IMR-90 (cell line): ENCODE measurements at regions not wholly inside any gene's neighbourhood (a gene's known extent, or its start where the extent isn't known, plus 50 kb on each side); places are given as distances from the start of the nearest gene placed in this dataset.

Experiments used
- ATAC-seq: fragments of 200-7000 bp; cut with Tn5 transposase; 2 replicates; pipeline ENCODE4 v1.9.1; 2020; ENCODE audit warnings: low read depth, mild to moderate bottlenecking, moderate library complexity
- BruUV-seq: library from RNA; stranded (reverse); fragments of 400-500 nt; replicated peaks from 2 replicates; lab custom pipeline; 2021; lab: Mats Ljungman, UMichigan
- CTCF ChIA-PET: fragments of 300-600 bp; formaldehyde crosslinking; extraction: SDS; loops from one replicate; lab custom pipeline; 2021; ENCODE audit warnings: antibody characterized with exemption; lab: Yijun Ruan, JAX
- POLR2A ChIA-PET: fragments of 300-600 bp; sonication (Branson Sonifier 250); formaldehyde crosslinking; loops from one replicate; lab custom pipeline; 2022; ENCODE audit warnings: antibody characterized with exemption; ENCODE audit not compliant: unreplicated experiment; lab: Charles Lee
- DNase-seq: peaks from one replicate; pipeline ENCODE4 v3.0.0; 2013
- H2AFZ ChIP-seq: replicated peaks from 2 replicates; pipeline ENCODE3; 2013; ENCODE audit warnings: low read length, mild to moderate bottlenecking; ENCODE audit not compliant: poor library complexity
- H2AK5ac ChIP-seq: 2 replicates; pipeline ENCODE4 v1.6.1; 2013; ENCODE audit warnings: low read depth, low read length, inconsistent platforms
- H2AK9ac ChIP-seq: replicated peaks from 2 replicates; pipeline ENCODE3; 2013; ENCODE audit warnings: mild to moderate bottlenecking, low read depth, low read length, moderate library complexity; ENCODE audit not compliant: poor library complexity
- H2BK120ac ChIP-seq: 2 replicates; pipeline ENCODE4 v1.6.1; 2013; ENCODE audit warnings: low read depth, low read length, inconsistent platforms
- H2BK15ac ChIP-seq: 3 replicates; pipeline ENCODE4 v1.6.1; 2013; ENCODE audit warnings: low read depth, low read length, inconsistent platforms
- H2BK20ac ChIP-seq: 2 replicates; pipeline ENCODE4 v1.6.1; 2013; ENCODE audit warnings: low read depth, mild to moderate bottlenecking, inconsistent platforms, low read length, moderate library complexity
- H2BK5ac ChIP-seq: 2 replicates; pipeline ENCODE4 v1.6.1; 2013; ENCODE audit warnings: mild to moderate bottlenecking, low read depth, low read length, inconsistent platforms; ENCODE audit not compliant: poor library complexity, severe bottlenecking
- H3K14ac ChIP-seq: replicated peaks from 2 replicates; pipeline ENCODE4 v1.6.1; 2013; ENCODE audit warnings: low read depth, low read length, inconsistent platforms
- H3K18ac ChIP-seq: 2 replicates; pipeline ENCODE4 v1.6.1; 2013; ENCODE audit warnings: low read depth, low read length, control low read depth
- H3K23ac ChIP-seq: 2 replicates; pipeline ENCODE4 v1.6.1; 2013; ENCODE audit warnings: low read depth, low read length, inconsistent platforms
- H3K27ac ChIP-seq: 2 replicates; pipeline ENCODE4 v1.5.1; 2013; ENCODE audit warnings: mild to moderate bottlenecking, control low read depth, low read length; ENCODE audit not compliant: insufficient read depth
- H3K27me3 ChIP-seq: 2 replicates; pipeline ENCODE4 v1.6.1; 2013; ENCODE audit warnings: low read length; ENCODE audit not compliant: control insufficient read depth, insufficient read depth
- H3K36me3 ChIP-seq: 2 replicates; pipeline ENCODE4 v1.6.1; 2013; ENCODE audit warnings: low read length, mixed read lengths; ENCODE audit not compliant: control insufficient read depth, insufficient read depth
- H3K4ac ChIP-seq: 2 replicates; pipeline ENCODE4 v1.6.1; 2013; ENCODE audit warnings: low read depth, low read length, inconsistent platforms
- H3K4me1 ChIP-seq: 2 replicates; pipeline ENCODE4 v1.6.1; 2013; ENCODE audit warnings: low read length, mixed read lengths; ENCODE audit not compliant: control insufficient read depth, insufficient read depth
- H3K4me2 ChIP-seq: 2 replicates; pipeline ENCODE4 v1.6.1; 2013; ENCODE audit warnings: low read depth, mild to moderate bottlenecking, control low read depth, low read length, moderate library complexity
- H3K4me3 ChIP-seq: 2 replicates; pipeline ENCODE4 v1.5.1; 2013; ENCODE audit warnings: low read depth, mild to moderate bottlenecking, control low read depth, low read length, moderate library complexity; ENCODE audit not compliant: insufficient read depth
- H3K56ac ChIP-seq: 2 replicates; pipeline ENCODE4 v1.6.1; 2013; ENCODE audit warnings: low read length, inconsistent platforms; ENCODE audit not compliant: insufficient read depth; ENCODE audit errors: extremely low read depth
- H3K79me1 ChIP-seq, 2 experiments: 2 replicates each; pipeline ENCODE4 v1.6.1; 2013; ENCODE audit warnings: low read length in 2 of 2, inconsistent platforms in 1 of 2, low read depth in 1 of 2
- H3K9ac ChIP-seq: 2 replicates; pipeline ENCODE4 v1.6.1; 2013; ENCODE audit warnings: low read depth, low read length, control low read depth
- H3K9me1 ChIP-seq: 2 replicates; pipeline ENCODE4 v1.6.1; 2013; ENCODE audit warnings: low read length, inconsistent platforms; ENCODE audit not compliant: insufficient read depth
- H3K9me3 ChIP-seq: 2 replicates; pipeline ENCODE4 v1.6.1; 2013; ENCODE audit warnings: low read length; ENCODE audit not compliant: control insufficient read depth, insufficient read depth
- H4K20me1 ChIP-seq: 2 replicates; pipeline ENCODE4 v1.6.1; 2013; ENCODE audit warnings: low read length, inconsistent platforms; ENCODE audit not compliant: insufficient read depth
- H4K5ac ChIP-seq: 2 replicates; pipeline ENCODE4 v1.6.1; 2013; ENCODE audit warnings: mild to moderate bottlenecking, low read depth, low read length, control low read depth
- H4K8ac ChIP-seq, 2 experiments: 2 replicates each; pipeline ENCODE4 v1.6.1; 2013; ENCODE audit warnings: low read depth in 2 of 2, low read length in 2 of 2, control low read depth in 1 of 2, inconsistent platforms in 1 of 2
- H4K91ac ChIP-seq: 2 replicates; pipeline ENCODE4 v1.6.1; 2013; ENCODE audit warnings: low read depth, low read length, inconsistent platforms; ENCODE audit not compliant: insufficient read depth
- CEBPB ChIP-seq: IDR thresholded peaks from 2 replicates; pipeline ENCODE4 v1.6.1; 2012; ENCODE audit warnings: low read depth, low read length, improper control_type of control experiment
- CHD1 ChIP-seq: IDR thresholded peaks from 2 replicates; pipeline ENCODE4 v1.6.1; 2012; ENCODE audit warnings: low read depth, low read length, improper control_type of control experiment
- FOS ChIP-seq: fragments of 150-350 bp; IDR thresholded peaks from 2 replicates; pipeline ENCODE4 v1.6.1; 2016; ENCODE audit warnings: low read depth, low read length
- MAFK ChIP-seq: IDR thresholded peaks from 2 replicates; pipeline ENCODE4 v1.6.1; 2012; ENCODE audit warnings: low read depth, low read length, improper control_type of control experiment
- MAZ ChIP-seq: IDR thresholded peaks from 2 replicates; pipeline ENCODE4 v1.6.1; 2012; ENCODE audit warnings: low read depth, mild to moderate bottlenecking, low read length, improper control_type of control experiment, moderate library complexity, borderline replicate concordance
- MXI1 ChIP-seq: IDR thresholded peaks from 2 replicates; pipeline ENCODE4 v1.6.1; 2012; ENCODE audit warnings: low read depth, mild to moderate bottlenecking, low read length, moderate library complexity, borderline replicate concordance
- NFE2L2 ChIP-seq: fragments of 150-350 bp; IDR thresholded peaks from 2 replicates; pipeline ENCODE4 v1.6.1; 2016; ENCODE audit warnings: low read depth, mild to moderate bottlenecking, low read length
- POLR2A ChIP-seq: IDR thresholded peaks from 2 replicates; pipeline ENCODE4 v1.6.1; 2012; ENCODE audit warnings: mild to moderate bottlenecking, low read depth, low read length
- RAD21 ChIP-seq: IDR thresholded peaks from 2 replicates; pipeline ENCODE4 v1.6.1; 2012; ENCODE audit warnings: low read length, improper control_type of control experiment
- RCOR1 ChIP-seq: IDR thresholded peaks from 2 replicates; pipeline ENCODE4 v1.6.1; 2012; ENCODE audit warnings: mild to moderate bottlenecking, low read length, improper control_type of control experiment; ENCODE audit not compliant: insufficient replicate concordance
- SMC3 ChIP-seq: fragments of 150-350 bp; IDR thresholded peaks from 2 replicates; pipeline ENCODE4 v1.6.1; 2016; ENCODE audit warnings: low read depth, mild to moderate bottlenecking, antibody characterized with exemption, low read length, moderate library complexity
- WGBS, 2 experiments: methylation state at CpG; one replicate each; pipeline versions ENCODE4 v1.1.5 to v1.1.7; 2013; ENCODE audit warnings: missing lambda C conversion rate in 2 of 2; ENCODE audit not compliant: insufficient read length in 1 of 2; ENCODE audit errors: extremely low coverage in 2 of 2; 5-methylcytosine and 5-hydroxymethylcytosine counted together
- dilution Hi-C: fragments of 300-500 bp; cut with HindIII; formaldehyde crosslinking; loops from one replicate; pipeline ENCODE4 v1.14.3; 2018; ENCODE audit warnings: low sequenced_read_pairs; ENCODE audit not compliant: unreplicated experiment
- in situ Hi-C: fragments of 300-500 bp; cut with MboI; formaldehyde crosslinking; loops from 3 replicates; pipeline ENCODE4 v1.14.3; 2019; ENCODE audit warnings: low sequenced_read_pairs, inconsistent platforms, mixed read lengths
- intact Hi-C: fragments of 100-400 bp; cut with micrococcal nuclease; formaldehyde crosslinking; loops from 2 replicates; pipeline ENCODE4 v1.10.0; 2022
- TF ChIP-seq, protein P1 (sequence below): fragments of 150-350 bp; IDR thresholded peaks from 2 replicates; pipeline ENCODE4 v1.6.1; 2016; ENCODE audit warnings: low read depth, mild to moderate bottlenecking, low read length, moderate library complexity, borderline replicate concordance
- TF ChIP-seq, protein P2 (sequence below): conservative IDR thresholded peaks from 2 replicates; pipeline ENCODE4 v1.5.1; 2012; ENCODE audit warnings: mild to moderate bottlenecking, low read depth, low read length, improper control_type of control experiment

- dilution Hi-C loops (no loop called here), in situ Hi-C loops (no loop called here), intact Hi-C loops (no loop called here)
- no peaks in the 10 kb centered on the region for H3K79me1 ChIP-seq
- no peak overlapping the region for H2AK5ac ChIP-seq
- ATAC-seq = no peak
- no TSS peak for BruUV-seq
- H3K4ac ChIP-seq = no peak overlapping the region
- no peak overlapping the region for H2BK120ac ChIP-seq
- CTCF ChIA-PET = interaction anchor here (0.6 kb wide), 1 partner anchor 150 kb away, joined by 3 read pairs; no protein-coding TSS in a partner anchor
- H2BK5ac ChIP-seq = no peak overlapping the region
- TF ChIP-seq CHD1 (no peak), SMC3 (no peak), RCOR1 (no peak), NFE2L2 (no peak), MAFK (no peak), CEBPB (no peak), MXI1 (no peak), POLR2A (no peak), MAZ (no peak), FOS (no peak), RAD21 (no peak)
- TF ChIP-seq, protein P1, sequence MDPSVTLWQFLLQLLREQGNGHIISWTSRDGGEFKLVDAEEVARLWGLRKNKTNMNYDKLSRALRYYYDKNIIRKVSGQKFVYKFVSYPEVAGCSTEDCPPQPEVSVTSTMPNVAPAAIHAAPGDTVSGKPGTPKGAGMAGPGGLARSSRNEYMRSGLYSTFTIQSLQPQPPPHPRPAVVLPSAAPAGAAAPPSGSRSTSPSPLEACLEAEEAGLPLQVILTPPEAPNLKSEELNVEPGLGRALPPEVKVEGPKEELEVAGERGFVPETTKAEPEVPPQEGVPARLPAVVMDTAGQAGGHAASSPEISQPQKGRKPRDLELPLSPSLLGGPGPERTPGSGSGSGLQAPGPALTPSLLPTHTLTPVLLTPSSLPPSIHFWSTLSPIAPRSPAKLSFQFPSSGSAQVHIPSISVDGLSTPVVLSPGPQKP = no peak
- TF ChIP-seq, protein P2, sequence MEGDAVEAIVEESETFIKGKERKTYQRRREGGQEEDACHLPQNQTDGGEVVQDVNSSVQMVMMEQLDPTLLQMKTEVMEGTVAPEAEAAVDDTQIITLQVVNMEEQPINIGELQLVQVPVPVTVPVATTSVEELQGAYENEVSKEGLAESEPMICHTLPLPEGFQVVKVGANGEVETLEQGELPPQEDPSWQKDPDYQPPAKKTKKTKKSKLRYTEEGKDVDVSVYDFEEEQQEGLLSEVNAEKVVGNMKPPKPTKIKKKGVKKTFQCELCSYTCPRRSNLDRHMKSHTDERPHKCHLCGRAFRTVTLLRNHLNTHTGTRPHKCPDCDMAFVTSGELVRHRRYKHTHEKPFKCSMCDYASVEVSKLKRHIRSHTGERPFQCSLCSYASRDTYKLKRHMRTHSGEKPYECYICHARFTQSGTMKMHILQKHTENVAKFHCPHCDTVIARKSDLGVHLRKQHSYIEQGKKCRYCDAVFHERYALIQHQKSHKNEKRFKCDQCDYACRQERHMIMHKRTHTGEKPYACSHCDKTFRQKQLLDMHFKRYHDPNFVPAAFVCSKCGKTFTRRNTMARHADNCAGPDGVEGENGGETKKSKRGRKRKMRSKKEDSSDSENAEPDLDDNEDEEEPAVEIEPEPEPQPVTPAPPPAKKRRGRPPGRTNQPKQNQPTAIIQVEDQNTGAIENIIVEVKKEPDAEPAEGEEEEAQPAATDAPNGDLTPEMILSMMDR = no peak
- H3K27me3 ChIP-seq = no peaks in the 10 kb centered on the region
- no peak overlapping the region for H2BK15ac ChIP-seq
- no peak overlapping the region for H3K56ac ChIP-seq
- H4K20me1 ChIP-seq = no peaks in the 10 kb centered on the region
- no peaks in the 10 kb centered on the region for H3K4me1 ChIP-seq
- H3K27ac ChIP-seq = no peak overlapping the region
- H3K9ac ChIP-seq = no peak overlapping the region
- H3K9me1 ChIP-seq = no peaks in the 10 kb centered on the region
- H3K9me3 ChIP-seq = no peaks in the 10 kb centered on the region; the same call in 1 of the 2 replicates
- H3K4me3 ChIP-seq = no peak overlapping the region
- no peak overlapping the region for H2AFZ ChIP-seq
- POLR2A ChIA-PET = no interaction called here
- no CpG with 5 or more reads among the region's 1 CpG for WGBS, 2 experiments
- no peak overlapping the region for H3K23ac ChIP-seq
- no peak overlapping the region for H4K5ac ChIP-seq
- no peak overlapping the region for H2BK20ac ChIP-seq
- H3K14ac ChIP-seq = no peak overlapping the region
- no peak overlapping the region for H4K8ac ChIP-seq
- H3K36me3 ChIP-seq = no peaks in the 10 kb centered on the region
- no peak overlapping the region for H3K4me2 ChIP-seq
- DNase-seq = no peak
- H3K18ac ChIP-seq = no peak overlapping the region
- H2AK9ac ChIP-seq = no peak overlapping the region
- H4K91ac ChIP-seq = no peak overlapping the region
Measured at GRCh38 chr4:18869166-18869565, 847.6 kb upstream of the LCORL start.
